Breast epithelium (tissue), 3 donors: ENCODE measurements at regions not wholly inside any gene's neighbourhood (a gene's known extent, or its start where the extent isn't known, plus 50 kb on each side); places are given as distances from the start of the nearest gene placed in this dataset.

Experiments
- CTCF ChIP-seq, 3 donors: fragments of 450-650 bp; IDR thresholded peaks; one replicate each; pipeline ENCODE4 v1.5.1; 2016 to 2017; ENCODE audit warnings: antibody characterized with exemption in 3 of 3, mild to moderate bottlenecking in 3 of 3, moderate library complexity in 3 of 3
- POLR2A ChIP-seq: fragments of 450-650 bp; IDR thresholded peaks from one replicate; pipeline ENCODE4 v1.6.1; 2016; ENCODE audit warnings: antibody characterized with exemption, mild to moderate bottlenecking, moderate library complexity

- TF ChIP-seq CTCF (IDR thresholded peaks at IDR 0.05) = no peak
- no peak for TF ChIP-seq POLR2A
Observed at GRCh38 chr14:76272774-76273173, 103.2 kb upstream of the ESRRB start.
